Ascending aorta (tissue), 2 donors: ENCODE measurements at regions not wholly inside any gene's neighbourhood (a gene's known extent, or its start where the extent isn't known, plus 50 kb on each side); places are given as distances from the start of the nearest gene placed in this dataset.

Source experiments
- DNase-seq, 2 donors: peaks; one replicate each; pipeline ENCODE4 v3.0.0-alpha.2; 2019; ENCODE audit warnings: low spot score in 2 of 2
- H3K27ac ChIP-seq, 2 donors: fragments of 200-600 bp; sonication (generic); one replicate each; pipeline ENCODE4 v1.5.1; 2016 to 2017; ENCODE audit warnings: mild to moderate bottlenecking in 1 of 2
- H3K27me3 ChIP-seq: fragments of 200-600 bp; sonication (generic); one replicate; pipeline ENCODE4 v1.5.1; 2017
- H3K36me3 ChIP-seq, 2 donors: fragments of 200-600 bp; sonication (generic); one replicate each; pipeline ENCODE4 v1.5.1; 2016
- H3K4me1 ChIP-seq, 2 donors: fragments of 200-600 bp; sonication (generic); one replicate each; pipeline ENCODE4 v1.5.1; 2016 to 2017; ENCODE audit warnings: mild to moderate bottlenecking in 1 of 2
- H3K4me3 ChIP-seq, 2 donors: fragments of 200-600 bp; sonication (generic); one replicate each; pipeline ENCODE4 v1.5.1; 2016 to 2017; ENCODE audit warnings: mild to moderate bottlenecking in 1 of 2
- H3K9me3 ChIP-seq, 2 donors: fragments of 200-600 bp; sonication (generic); one replicate each; pipeline ENCODE4 v1.5.1; 2016
- intact Hi-C: fragments of 100-400 bp; cut with DNase I; formaldehyde crosslinking; loops from one replicate; pipeline ENCODE4 v1.15.1; 2023
- TF ChIP-seq, protein P1 (sequence below), 3 experiments: fragments of 200-600 bp in 2 of 3; fragments of 450-650 bp in 1 of 3; sonication (generic) in 2 of 3; IDR thresholded peaks; one replicate each; pipeline ENCODE4 v1.5.1; 2016 to 2019; ENCODE audit warnings: antibody characterized with exemption in 3 of 3, mild to moderate bottlenecking in 1 of 3, moderate library complexity in 1 of 3

DNA sequence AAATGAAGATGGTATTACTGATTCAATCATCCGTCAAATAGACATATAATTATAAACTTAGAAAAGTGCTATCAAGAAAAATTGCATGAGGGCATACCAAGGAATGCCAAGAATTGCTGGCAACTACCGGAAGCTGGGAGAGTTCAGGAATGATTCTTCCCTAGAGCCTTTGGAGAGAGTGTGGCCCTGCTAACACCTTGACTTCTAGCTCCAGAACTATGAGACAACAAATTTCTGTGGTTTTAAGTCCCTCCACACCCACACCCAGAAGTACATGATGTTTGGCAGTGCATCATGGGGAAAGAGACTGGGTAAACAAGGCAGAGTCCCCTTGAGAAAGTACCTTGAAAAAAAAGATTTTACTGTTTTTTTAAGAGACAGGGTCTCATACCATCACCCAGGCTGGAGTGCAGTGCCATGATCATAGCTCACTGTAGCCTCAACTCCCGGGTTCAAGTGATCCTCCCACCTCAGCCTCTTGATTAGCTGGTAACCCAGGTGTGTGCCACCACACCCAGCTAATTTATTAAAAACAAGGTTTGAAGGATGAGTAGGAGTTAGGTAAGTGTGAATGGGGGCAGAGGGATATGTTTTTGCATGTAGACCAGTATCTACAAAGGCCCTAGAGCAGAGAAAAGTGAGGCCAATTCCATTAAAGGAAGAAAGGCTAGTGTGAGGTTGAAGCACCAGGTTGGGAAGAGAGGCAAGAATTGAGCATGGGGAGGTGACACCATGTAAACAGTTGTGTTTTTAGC, 53.1 kb downstream of the GSX2 start:
- TF ChIP-seq, protein P1, sequence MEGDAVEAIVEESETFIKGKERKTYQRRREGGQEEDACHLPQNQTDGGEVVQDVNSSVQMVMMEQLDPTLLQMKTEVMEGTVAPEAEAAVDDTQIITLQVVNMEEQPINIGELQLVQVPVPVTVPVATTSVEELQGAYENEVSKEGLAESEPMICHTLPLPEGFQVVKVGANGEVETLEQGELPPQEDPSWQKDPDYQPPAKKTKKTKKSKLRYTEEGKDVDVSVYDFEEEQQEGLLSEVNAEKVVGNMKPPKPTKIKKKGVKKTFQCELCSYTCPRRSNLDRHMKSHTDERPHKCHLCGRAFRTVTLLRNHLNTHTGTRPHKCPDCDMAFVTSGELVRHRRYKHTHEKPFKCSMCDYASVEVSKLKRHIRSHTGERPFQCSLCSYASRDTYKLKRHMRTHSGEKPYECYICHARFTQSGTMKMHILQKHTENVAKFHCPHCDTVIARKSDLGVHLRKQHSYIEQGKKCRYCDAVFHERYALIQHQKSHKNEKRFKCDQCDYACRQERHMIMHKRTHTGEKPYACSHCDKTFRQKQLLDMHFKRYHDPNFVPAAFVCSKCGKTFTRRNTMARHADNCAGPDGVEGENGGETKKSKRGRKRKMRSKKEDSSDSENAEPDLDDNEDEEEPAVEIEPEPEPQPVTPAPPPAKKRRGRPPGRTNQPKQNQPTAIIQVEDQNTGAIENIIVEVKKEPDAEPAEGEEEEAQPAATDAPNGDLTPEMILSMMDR (IDR thresholded peaks at IDR 0.05), result no peak
- Histone ChIP-seq H3K27me3 (no peaks in the 10 kb centered on the region), H3K4me1 (no peaks in the 10 kb centered on the region), H3K27ac (no peak overlapping the region), H3K36me3 (no peaks in the 10 kb centered on the region), H3K9me3 (no peaks in the 10 kb centered on the region), H3K4me3 (no peak overlapping the region)
- intact Hi-C loops, result no loop called here
- DNase-seq, result no peak

DNA sequence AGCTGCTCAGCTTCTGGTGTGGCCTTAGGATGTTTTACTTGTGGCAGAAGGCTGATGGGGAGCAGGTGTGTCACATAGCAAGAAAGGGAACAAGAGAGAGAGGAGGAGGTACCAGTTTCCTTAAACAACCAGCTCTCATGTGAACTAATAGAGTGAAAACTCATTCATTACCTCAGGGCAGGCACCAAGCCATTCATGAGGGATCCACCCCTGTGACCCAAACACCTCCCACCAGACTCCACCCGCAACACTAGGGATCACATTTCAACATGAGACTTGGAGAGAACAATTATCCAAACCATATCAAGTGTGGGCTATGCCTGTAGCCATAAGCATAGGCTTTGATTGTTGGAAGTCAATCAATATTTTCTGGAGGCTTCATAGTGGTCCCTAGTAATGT, 56.0 kb downstream of the GSX2 start:
- Histone ChIP-seq H3K27ac (no peak overlapping the region), H3K4me1 (no peaks in the 10 kb centered on the region), H3K36me3 (no peaks in the 10 kb centered on the region), H3K9me3 (peaks cover 0 to 14% of the 10 kb centered on the region in 2 donors), H3K27me3 (no peaks in the 10 kb centered on the region), H3K4me3 (no peak overlapping the region)
- intact Hi-C loops, result no loop called here
- DNase-seq, result no peak
- TF ChIP-seq, protein P1 (IDR thresholded peaks at IDR 0.05), result no peak

DNA sequence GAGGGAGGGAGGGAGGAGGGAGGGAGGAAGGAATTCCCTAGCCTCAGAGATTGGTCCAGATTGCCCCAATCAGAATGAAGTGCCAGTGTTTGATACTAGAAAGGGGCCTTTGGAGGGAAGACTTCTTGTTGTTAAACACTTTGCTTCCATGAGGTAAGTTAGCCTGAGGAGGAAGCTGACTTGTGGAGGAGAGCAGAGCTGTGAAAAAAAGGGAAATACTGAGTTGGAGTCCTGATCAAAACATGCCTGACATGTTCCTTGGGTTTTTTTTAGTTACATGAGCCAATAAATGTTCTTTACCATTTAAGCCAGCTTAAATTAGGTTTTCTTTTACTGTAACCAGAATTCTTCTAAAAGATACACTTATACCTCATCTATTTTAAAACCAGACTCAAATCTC, 57.6 kb downstream of the GSX2 start:
- Histone ChIP-seq H3K27me3 (no peaks in the 10 kb centered on the region), H3K36me3 (no peaks in the 10 kb centered on the region), H3K4me1 (no peaks in the 10 kb centered on the region), H3K9me3 (peaks cover 0 to 14% of the 10 kb centered on the region in 2 donors), H3K27ac (no peak overlapping the region), H3K4me3 (no peak overlapping the region)
- DNase-seq, result no peak
- intact Hi-C loops, result no loop called here
- TF ChIP-seq, protein P1 (IDR thresholded peaks at IDR 0.05), result no peak

DNA sequence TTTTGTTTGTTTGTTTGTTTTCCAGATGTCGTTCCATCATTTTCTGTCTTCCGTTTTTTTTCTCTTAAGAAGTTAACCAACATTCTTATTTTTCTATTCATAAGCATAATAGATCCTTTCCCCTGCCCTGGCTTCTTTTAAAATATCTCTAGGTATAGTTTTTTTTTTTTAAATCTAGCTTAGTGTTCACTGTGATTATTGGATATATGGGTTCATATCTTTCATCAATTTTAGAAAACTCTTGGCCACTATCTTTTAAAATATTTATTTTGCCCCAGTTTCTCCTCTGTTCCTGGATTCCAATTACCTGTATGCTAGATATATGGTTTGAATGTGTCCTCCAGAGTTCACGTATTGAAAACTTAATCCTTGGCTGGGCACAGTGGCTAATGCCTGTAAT, 59.6 kb downstream of the GSX2 start:
- peaks cover 0 to 2% of the 10 kb centered on the region in 2 donors for H3K4me1 ChIP-seq
- no peak for DNase-seq
- intact Hi-C loops, result no loop called here
- H3K36me3 ChIP-seq, result no peaks in the 10 kb centered on the region
- H3K9me3 ChIP-seq, result peaks cover 0 to 14% of the 10 kb centered on the region in 2 donors
- H3K27me3 ChIP-seq, result no peaks in the 10 kb centered on the region
- TF ChIP-seq, protein P1 (IDR thresholded peaks at IDR 0.05), result no peak
- no peak overlapping the region for H3K27ac ChIP-seq
- H3K4me3 ChIP-seq, result no peak overlapping the region

DNA sequence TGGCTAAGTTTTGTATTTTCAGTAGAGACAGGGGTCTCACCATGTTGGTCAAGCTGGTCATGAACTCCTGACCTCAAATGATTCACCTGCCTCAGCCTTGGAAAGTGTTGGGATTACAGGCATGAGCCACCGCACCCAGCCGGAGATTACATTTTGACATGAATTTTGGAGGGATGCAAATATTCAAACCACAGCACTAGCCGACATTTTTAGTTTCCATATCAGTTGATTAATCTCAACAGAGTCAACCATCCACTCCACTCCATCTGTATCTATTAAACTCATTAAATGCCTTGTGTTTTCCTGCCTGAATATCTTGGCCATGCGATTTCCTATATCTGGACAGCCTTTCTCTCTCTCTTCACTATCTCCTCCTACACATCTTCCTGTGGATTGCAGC, 64.1 kb upstream of the PDGFRA start:
- TF ChIP-seq, protein P1 (IDR thresholded peaks at IDR 0.05), result no peak
- peaks cover 0 to 9% of the 10 kb centered on the region in 2 donors for H3K4me1 ChIP-seq
- intact Hi-C loops, result no loop called here
- no peaks in the 10 kb centered on the region for H3K27me3 ChIP-seq
- no peak overlapping the region for H3K4me3 ChIP-seq
- peaks cover 0 to 6% of the 10 kb centered on the region in 2 donors for H3K9me3 ChIP-seq
- peak overlapping the region; percentile 1 to 40 for H3K27ac ChIP-seq
- no peak for DNase-seq
- H3K36me3 ChIP-seq, result no peaks in the 10 kb centered on the region
